ENCODE measurements at regions not wholly inside any gene's neighbourhood (a gene's known extent, or its start where the extent isn't known, plus 50 kb on each side); places are given as distances from the start of the nearest gene placed in this dataset.
"Not testable (repeated sequence)": the region's sequence is repeated elsewhere in the genome, so short reads cannot be mapped to it uniquely, and the experiment has no call there.

- no peaks in the 10 kb centered on the region for H3K9me3 ChIP-seq
- intact Hi-C loops (cut with DNase I): no loop called here
- H3K27ac ChIP-seq: no peak overlapping the region
- no peaks in the 10 kb centered on the region for H3K36me3 ChIP-seq
- no peaks in the 10 kb centered on the region for H3K4me1 ChIP-seq
- no peak overlapping the region for H3K9ac ChIP-seq (ENCODE audit: low read depth in 2 of 2, low read length in 2 of 2)
- DNase-seq: no peak
- TF ChIP-seq CTCF (IDR thresholded peaks at IDR 0.05): no peak
- no peaks in the 10 kb centered on the region for H3K27me3 ChIP-seq
- no peak overlapping the region for H3K4me3 ChIP-seq
These were observed 72.9 kb upstream of the MED14 start for GRCh38 chrX:40808203-40808602.

GRCh38 chrX:40809210-40809609 is 73.9 kb upstream of the MED14 start:
- Histone ChIP-seq H3K36me3 (no peaks in the 10 kb centered on the region), H3K4me1 (no peaks in the 10 kb centered on the region), H3K9ac (ENCODE audit: low read depth in 2 of 2, low read length in 2 of 2) (no peak overlapping the region), H3K27ac (no peak overlapping the region), H3K27me3 (no peaks in the 10 kb centered on the region), H3K4me3 (no peak overlapping the region), H3K9me3 (no peaks in the 10 kb centered on the region)
- no peak for DNase-seq
- no peak for TF ChIP-seq CTCF (IDR thresholded peaks at IDR 0.05)
- intact Hi-C loops (cut with DNase I): no loop called here

GRCh38 chrX:40815045-40815444 is 79.7 kb upstream of the MED14 start:
- intact Hi-C loops (cut with DNase I); H3K27ac ChIP-seq; H3K9me3 ChIP-seq; DNase-seq; H3K36me3 ChIP-seq; H3K4me3 ChIP-seq; H3K4me1 ChIP-seq; H3K27me3 ChIP-seq; H3K9ac ChIP-seq (ENCODE audit: low read depth in 2 of 2, low read length in 2 of 2): not testable (repeated sequence)

GRCh38 chrX:40816906-40817305 is 81.6 kb upstream of the MED14 start:
- H3K9me3 ChIP-seq: no peaks in the 10 kb centered on the region
- H3K4me3 ChIP-seq: no peak overlapping the region
- intact Hi-C loops (cut with DNase I): no loop called here
- H3K27me3 ChIP-seq: no peaks in the 10 kb centered on the region
- DNase-seq: no peak
- H3K9ac ChIP-seq (ENCODE audit: low read depth in 2 of 2, low read length in 2 of 2): no peak overlapping the region
- TF ChIP-seq CTCF (IDR thresholded peaks at IDR 0.05): no peak
- no peaks in the 10 kb centered on the region for H3K36me3 ChIP-seq
- H3K4me1 ChIP-seq: no peaks in the 10 kb centered on the region
- H3K27ac ChIP-seq: no peak overlapping the region

- no peak overlapping the region for H3K27ac ChIP-seq
- TF ChIP-seq CTCF (IDR thresholded peaks at IDR 0.05): no peak
- H3K9me3 ChIP-seq: no peaks in the 10 kb centered on the region
- no peaks in the 10 kb centered on the region for H3K4me1 ChIP-seq
- H3K9ac ChIP-seq (ENCODE audit: low read depth in 2 of 2, low read length in 2 of 2): no peak overlapping the region
- no peaks in the 10 kb centered on the region for H3K36me3 ChIP-seq
- H3K4me3 ChIP-seq: no peak overlapping the region
- no peaks in the 10 kb centered on the region for H3K27me3 ChIP-seq
- DNase-seq: no peak
- intact Hi-C loops (cut with DNase I): no loop called here
These were observed 82.9 kb upstream of the MED14 start for GRCh38 chrX:40818236-40818635.

- no peak for DNase-seq
- Histone ChIP-seq H3K9ac (ENCODE audit: low read depth in 2 of 2, low read length in 2 of 2) (no peak overlapping the region), H3K27me3 (no peaks in the 10 kb centered on the region), H3K36me3 (no peaks in the 10 kb centered on the region), H3K9me3 (no peaks in the 10 kb centered on the region), H3K4me1 (no peaks in the 10 kb centered on the region), H3K27ac (no peak overlapping the region), H3K4me3 (no peak overlapping the region)
- intact Hi-C loops (cut with DNase I): no loop called here
- TF ChIP-seq CTCF (IDR thresholded peaks at IDR 0.05): no peak
These were observed 86.4 kb upstream of the MED14 start for GRCh38 chrX:40821780-40822179.

Data from colonic mucosa (tissue), 4 donors.